22Rv1 (cell line): ENCODE measurements at regions not wholly inside any gene's neighbourhood (a gene's known extent, or its start where the extent isn't known, plus 50 kb on each side); places are given as distances from the start of the nearest gene placed in this dataset.

Experiments
- CTCF ChIP-seq: fragments of 450-650 bp; IDR thresholded peaks from 2 replicates; pipeline ENCODE4 v1.5.1; 2017; ENCODE audit warnings: mild to moderate bottlenecking
- ZFX ChIP-seq: fragments of 450-650 bp; IDR thresholded peaks from 2 replicates; pipeline ENCODE4 v1.6.1; 2017; ENCODE audit warnings: antibody characterized with exemption, borderline replicate concordance

DNA sequence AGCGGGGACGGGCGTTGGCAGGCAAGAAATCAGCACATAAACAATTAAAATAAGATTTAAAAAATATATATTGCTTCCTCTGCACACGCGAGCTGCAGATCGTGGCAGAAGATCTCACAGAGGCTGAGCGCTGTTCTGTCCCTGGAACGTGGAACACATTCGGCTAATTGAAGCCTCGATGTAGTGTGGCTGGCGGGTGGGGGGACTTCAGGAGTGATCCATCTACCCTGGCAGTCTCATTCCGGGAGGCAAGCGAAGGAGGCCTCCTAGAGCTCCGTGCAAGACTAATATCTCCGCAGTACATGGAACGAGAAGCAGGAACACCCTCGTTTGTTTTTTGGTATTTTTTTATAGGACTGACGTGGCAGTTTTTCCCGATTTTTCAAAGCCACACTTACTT is 402.4 kb downstream of the MN1 start:
- no peak for TF ChIP-seq CTCF
- TF ChIP-seq ZFX = no peak
